HFF-Myc (cell line): ENCODE measurements at regions not wholly inside any gene's neighbourhood (a gene's known extent, or its start where the extent isn't known, plus 50 kb on each side); places are given as distances from the start of the nearest gene placed in this dataset.

ENCODE experiments used
- DNase-seq: peaks from one replicate; pipeline ENCODE4 v3.0.0-alpha.2; 2011; ENCODE audit warnings: low read depth; ENCODE audit errors: extremely low read depth
- H3K4me3 ChIP-seq: replicated peaks from 2 replicates; pipeline ENCODE4 v1.5.1; 2011; ENCODE audit warnings: low read depth, mild to moderate bottlenecking, control low read depth, low read length
- TF ChIP-seq, protein P1 (sequence below): IDR thresholded peaks from 2 replicates; pipeline ENCODE4 v1.5.1; 2012; ENCODE audit warnings: mild to moderate bottlenecking, low read depth, low read length, control low read depth; ENCODE audit errors: missing control alignments

DNA sequence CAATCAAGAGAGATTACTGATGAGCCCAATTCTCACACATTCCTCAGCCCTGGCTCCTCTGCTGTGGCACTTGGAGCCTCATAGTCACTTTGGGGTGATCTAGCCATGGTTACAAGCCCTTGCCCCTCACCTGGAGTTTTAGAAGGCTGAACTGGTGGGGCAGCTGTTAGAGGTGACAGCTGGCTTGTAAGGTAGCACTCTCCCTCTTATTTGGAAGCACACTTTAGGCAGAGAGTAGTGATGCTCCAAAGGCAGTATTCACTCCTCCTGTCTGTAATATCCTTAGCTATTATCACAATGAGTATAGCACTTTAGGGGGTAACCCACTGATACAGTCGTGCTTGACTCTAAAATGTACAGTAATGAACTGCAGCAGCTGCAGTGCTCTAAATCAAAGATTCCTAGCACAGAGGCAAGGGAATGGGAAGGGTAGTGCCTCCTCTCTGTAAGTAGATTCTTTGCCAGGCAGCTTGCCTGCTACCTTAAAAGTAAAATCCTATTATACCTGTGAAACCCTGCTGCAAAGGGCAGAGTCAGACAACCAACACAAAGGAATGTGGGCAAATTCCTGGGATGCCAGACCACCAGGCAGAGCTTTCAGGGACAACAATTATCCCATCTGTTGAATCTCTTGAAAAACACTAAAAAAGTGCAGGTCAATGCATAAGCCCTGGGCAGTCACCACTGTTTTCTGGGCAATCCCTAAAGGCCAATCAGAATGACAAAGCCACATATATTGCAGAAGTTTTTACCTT, 336.3 kb downstream of the NOVA1 start:
- DNase-seq: no peak
- H3K4me3 ChIP-seq: no peak overlapping the region
- TF ChIP-seq, protein P1, sequence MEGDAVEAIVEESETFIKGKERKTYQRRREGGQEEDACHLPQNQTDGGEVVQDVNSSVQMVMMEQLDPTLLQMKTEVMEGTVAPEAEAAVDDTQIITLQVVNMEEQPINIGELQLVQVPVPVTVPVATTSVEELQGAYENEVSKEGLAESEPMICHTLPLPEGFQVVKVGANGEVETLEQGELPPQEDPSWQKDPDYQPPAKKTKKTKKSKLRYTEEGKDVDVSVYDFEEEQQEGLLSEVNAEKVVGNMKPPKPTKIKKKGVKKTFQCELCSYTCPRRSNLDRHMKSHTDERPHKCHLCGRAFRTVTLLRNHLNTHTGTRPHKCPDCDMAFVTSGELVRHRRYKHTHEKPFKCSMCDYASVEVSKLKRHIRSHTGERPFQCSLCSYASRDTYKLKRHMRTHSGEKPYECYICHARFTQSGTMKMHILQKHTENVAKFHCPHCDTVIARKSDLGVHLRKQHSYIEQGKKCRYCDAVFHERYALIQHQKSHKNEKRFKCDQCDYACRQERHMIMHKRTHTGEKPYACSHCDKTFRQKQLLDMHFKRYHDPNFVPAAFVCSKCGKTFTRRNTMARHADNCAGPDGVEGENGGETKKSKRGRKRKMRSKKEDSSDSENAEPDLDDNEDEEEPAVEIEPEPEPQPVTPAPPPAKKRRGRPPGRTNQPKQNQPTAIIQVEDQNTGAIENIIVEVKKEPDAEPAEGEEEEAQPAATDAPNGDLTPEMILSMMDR: no peak

DNA sequence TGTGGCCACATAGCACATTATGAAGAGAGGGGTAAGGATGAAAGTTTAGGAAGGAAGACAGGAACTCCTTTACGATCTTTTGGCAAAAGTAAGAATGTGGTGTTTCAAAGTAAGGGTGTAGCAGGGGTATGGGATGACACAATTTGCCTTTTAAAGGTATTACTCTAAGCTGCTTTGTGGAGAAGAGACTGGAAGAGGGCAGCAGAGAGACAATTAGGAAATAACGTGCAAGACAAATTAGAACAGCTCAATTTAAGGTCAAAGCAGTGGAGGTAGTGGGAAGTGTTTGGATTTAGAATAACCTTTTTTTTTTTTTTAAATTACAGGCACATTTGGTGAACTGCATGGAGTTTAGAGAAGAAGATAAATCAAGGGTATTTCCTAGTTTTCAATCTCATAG, 342.6 kb downstream of the NOVA1 start:
- H3K4me3 ChIP-seq: no peak overlapping the region
- TF ChIP-seq, protein P1: no peak
- DNase-seq: no peak

DNA sequence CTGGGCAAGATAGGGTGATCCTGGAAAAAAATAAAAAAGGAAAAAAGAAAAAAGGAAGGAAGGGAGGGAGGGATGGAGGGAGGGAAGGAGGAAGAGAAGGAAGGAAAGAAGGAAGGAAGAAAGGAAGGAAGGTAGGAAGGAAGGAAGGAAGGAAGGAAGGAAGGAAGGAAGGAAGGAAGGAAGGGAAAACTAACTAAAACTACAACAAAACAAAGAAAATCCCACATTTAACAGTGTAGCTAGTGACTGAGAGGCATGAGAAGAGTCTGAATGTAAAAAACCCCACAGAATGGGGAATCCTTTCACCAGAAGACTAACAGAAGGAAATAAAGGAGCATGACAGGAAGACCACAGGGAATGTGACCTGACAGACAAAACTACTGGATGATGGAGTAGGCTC, 345.7 kb downstream of the NOVA1 start:
- TF ChIP-seq, protein P1: no peak
- no peak overlapping the region for H3K4me3 ChIP-seq
- DNase-seq: no peak

DNA sequence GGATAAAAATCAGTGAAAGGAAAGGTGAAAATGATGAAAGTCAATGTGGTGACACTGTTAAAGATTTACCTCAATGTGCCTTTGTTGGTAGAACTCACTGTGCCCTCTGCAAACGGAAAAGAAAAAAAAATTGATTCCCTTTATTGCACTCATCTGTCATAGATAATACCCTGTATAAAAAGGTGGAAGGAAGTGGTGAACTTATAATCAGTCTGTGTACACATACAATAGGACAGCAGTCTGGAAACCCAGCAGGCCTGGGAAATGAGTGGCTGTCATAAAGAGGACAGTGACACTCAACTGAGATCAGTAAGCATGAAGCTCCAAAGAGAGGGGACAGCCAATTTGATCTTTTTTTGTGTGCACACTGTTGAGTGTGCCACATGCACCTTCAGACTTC, 364.7 kb downstream of the NOVA1 start:
- no peak for DNase-seq
- TF ChIP-seq, protein P1: no peak
- no peak overlapping the region for H3K4me3 ChIP-seq

DNA sequence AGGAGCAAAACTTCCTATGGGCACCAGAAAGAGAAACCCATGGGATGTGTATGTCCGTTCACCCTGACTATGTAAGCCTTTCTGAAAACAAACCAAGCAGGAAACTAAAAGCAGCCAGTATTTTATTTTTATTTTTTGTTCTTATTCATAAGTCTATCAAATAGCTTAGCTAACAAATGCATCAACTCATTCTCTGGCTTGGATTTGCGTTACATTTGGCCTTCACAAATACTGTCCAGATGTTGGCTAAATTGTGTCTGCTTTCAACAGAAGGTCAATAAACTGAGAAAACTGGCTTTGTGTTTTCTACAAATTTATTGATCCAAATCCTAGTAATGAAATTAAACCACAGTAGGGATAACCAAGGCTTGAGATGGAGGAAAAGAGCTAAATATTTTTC, 379.0 kb downstream of the NOVA1 start:
- H3K4me3 ChIP-seq: no peak overlapping the region
- TF ChIP-seq, protein P1: no peak
- no peak for DNase-seq

DNA sequence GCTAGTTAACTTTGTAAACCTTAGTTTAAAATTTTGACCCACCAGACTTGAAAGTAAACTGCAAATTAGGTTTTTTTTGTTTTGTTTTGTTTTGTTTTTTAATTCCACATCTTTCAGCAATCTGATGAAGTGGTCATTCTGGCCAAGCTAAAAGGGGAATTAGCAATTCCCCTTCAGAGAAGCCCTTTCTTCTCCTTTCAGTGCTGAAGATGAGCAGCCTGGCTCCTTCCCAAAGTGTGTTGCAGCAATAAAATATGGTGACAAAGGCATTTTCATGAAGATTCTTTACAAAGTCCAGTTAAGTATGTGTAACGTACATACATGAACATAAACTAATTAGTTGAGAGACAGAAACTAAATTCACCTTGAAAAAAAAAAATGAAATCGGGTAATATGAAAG, 380.1 kb downstream of the NOVA1 start:
- no peak for DNase-seq
- H3K4me3 ChIP-seq: no peak overlapping the region
- TF ChIP-seq, protein P1: no peak

DNA sequence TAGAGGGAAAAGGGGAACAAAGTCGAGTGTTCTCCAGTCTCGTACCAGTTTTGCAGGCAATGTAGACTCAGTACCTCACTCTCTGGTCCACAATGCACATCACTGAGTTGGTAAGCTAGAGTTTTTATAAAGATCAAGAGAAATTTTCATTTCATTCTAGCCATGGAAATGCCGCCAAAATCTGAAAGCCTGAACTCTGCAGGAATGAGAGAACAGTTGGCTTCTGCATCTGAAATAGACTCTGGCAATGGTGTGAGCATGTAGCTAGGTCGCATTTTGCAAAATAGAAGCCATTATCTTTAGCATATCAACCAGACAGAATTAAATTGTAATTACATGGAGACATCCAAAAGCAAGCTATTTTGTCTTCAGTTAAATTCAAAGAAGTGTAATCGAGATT, 381.0 kb downstream of the NOVA1 start:
- H3K4me3 ChIP-seq: no peak overlapping the region
- no peak for DNase-seq
- TF ChIP-seq, protein P1: no peak
